ENCODE measurements at regions not wholly inside any gene's neighbourhood (a gene's known extent, or its start where the extent isn't known, plus 50 kb on each side); places are given as distances from the start of the nearest gene placed in this dataset.
"Not testable (repeated sequence)": the region's sequence is repeated elsewhere in the genome, so short reads cannot be mapped to it uniquely, and the experiment has no call there.

DNA sequence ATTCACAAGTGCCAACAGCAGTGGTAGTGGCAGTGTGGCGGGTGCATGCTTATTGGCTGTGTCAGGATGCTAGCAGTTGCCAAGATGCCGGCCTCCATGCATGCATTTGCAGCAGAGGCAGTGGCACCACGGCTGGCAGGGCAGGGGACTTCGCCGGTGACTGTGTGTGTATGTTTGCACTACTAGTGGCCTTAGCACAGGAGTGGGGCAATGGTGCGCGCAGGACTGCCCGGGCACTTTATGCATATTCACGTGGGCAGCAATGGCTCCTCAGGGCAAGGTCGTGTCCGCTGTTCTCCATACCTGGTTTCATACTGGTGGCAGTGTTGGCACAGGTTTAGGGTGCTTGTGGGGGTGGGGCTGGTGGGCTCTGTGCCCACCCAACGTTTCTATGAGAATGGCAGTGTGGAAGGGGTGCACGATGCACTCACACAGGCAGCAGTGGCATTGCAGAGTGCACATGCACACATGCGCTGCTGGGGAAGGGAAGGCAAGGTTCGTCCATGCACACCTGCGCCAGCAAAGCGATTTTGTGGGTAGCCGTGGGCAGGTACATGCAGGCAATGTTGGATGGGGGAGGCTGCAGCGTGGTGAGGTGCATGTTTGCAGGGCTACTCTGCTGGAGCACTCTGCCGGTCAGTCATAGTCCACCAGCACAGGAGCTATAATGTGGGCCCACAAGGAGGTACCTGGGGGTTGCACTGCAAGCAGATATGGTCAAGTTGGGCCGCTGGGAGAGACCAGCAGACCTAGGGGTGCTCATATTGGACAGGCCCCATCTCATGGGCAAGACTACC is 338.9 kb upstream of the TECRL start:
- no peaks in the 10 kb centered on the region for H3K36me3 ChIP-seq
- no peak overlapping the region for H3K4me3 ChIP-seq
- no peak overlapping the region for H3K27ac ChIP-seq
- no peak for TF ChIP-seq POLR2A (IDR thresholded peaks at IDR 0.05)
- TF ChIP-seq, protein P1, sequence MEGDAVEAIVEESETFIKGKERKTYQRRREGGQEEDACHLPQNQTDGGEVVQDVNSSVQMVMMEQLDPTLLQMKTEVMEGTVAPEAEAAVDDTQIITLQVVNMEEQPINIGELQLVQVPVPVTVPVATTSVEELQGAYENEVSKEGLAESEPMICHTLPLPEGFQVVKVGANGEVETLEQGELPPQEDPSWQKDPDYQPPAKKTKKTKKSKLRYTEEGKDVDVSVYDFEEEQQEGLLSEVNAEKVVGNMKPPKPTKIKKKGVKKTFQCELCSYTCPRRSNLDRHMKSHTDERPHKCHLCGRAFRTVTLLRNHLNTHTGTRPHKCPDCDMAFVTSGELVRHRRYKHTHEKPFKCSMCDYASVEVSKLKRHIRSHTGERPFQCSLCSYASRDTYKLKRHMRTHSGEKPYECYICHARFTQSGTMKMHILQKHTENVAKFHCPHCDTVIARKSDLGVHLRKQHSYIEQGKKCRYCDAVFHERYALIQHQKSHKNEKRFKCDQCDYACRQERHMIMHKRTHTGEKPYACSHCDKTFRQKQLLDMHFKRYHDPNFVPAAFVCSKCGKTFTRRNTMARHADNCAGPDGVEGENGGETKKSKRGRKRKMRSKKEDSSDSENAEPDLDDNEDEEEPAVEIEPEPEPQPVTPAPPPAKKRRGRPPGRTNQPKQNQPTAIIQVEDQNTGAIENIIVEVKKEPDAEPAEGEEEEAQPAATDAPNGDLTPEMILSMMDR (IDR thresholded peaks at IDR 0.05) = no peak
- no peaks in the 10 kb centered on the region for H3K9me3 ChIP-seq
- no peaks in the 10 kb centered on the region for H3K4me1 ChIP-seq
- no peaks in the 10 kb centered on the region for H3K27me3 ChIP-seq
- no peak for DNase-seq

- DNase-seq = no peak
- TF ChIP-seq POLR2A (IDR thresholded peaks at IDR 0.05) = no peak
- TF ChIP-seq, protein P1 (IDR thresholded peaks at IDR 0.05) = no peak
- Histone ChIP-seq H3K9me3 (no peaks in the 10 kb centered on the region), H3K4me1 (no peaks in the 10 kb centered on the region), H3K4me3 (no peak overlapping the region), H3K27ac (no peak overlapping the region), H3K36me3 (no peaks in the 10 kb centered on the region), H3K27me3 (no peaks in the 10 kb centered on the region)
Observed at GRCh38 chr4:64738240-64738639, 329.0 kb upstream of the TECRL start.

DNA sequence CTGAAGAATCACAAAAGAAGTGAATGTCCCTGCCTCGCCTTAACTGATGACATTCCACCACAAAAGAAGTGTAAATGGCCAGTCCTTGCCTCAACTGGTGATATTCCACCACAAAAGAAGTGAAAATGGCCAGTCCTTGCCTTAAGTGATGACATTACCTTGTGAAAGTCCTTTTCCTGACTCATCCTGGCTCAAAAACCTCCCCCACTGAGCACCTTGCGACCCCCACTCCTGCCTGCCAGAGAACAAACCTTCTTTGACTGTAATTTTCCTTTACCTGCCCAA is 328.5 kb upstream of the TECRL start:
- not testable (repeated sequence) for H3K27me3 ChIP-seq, H3K27ac ChIP-seq, H3K4me3 ChIP-seq, H3K4me1 ChIP-seq, H3K36me3 ChIP-seq, DNase-seq, H3K9me3 ChIP-seq

- DNase-seq = no peak
- TF ChIP-seq, protein P1 (IDR thresholded peaks at IDR 0.05) = no peak
- no peak for TF ChIP-seq POLR2A (IDR thresholded peaks at IDR 0.05)
- Histone ChIP-seq H3K4me3 (no peak overlapping the region), H3K27ac (no peak overlapping the region), H3K27me3 (no peaks in the 10 kb centered on the region), H3K36me3 (no peaks in the 10 kb centered on the region), H3K4me1 (no peaks in the 10 kb centered on the region), H3K9me3 (no peaks in the 10 kb centered on the region)
Observed at GRCh38 chr4:64737026-64737853, 328.0 kb upstream of the TECRL start.

GRCh38 chr4:64729561-64729960 is 320.3 kb upstream of the TECRL start:
- Histone ChIP-seq H3K27ac (no peak overlapping the region), H3K36me3 (no peaks in the 10 kb centered on the region), H3K9me3 (no peaks in the 10 kb centered on the region), H3K4me3 (no peak overlapping the region), H3K27me3 (no peaks in the 10 kb centered on the region), H3K4me1 (no peaks in the 10 kb centered on the region)
- TF ChIP-seq, protein P1 (IDR thresholded peaks at IDR 0.05) = no peak
- no peak for TF ChIP-seq POLR2A (IDR thresholded peaks at IDR 0.05)
- DNase-seq = no peak

DNA sequence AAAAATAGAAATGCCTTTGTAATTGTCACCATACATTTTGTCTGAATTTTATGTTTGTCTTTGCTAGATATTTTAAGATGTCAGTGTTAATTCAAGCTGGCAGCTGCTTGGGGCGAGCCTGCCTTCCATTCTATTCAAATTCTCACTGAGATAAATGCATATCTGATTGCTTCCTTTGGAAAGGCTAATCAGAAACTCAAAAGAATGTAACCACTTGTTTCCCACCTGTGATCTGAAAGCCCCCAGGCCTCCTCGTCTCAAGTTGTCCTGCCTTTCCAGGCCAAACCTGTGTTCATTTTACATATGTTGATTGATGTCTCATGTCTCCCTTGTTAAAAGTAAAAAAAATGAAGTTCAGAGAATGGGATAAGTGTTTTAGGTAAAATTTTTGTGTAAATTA is 318.7 kb upstream of the TECRL start:
- DNase-seq = no peak
- TF ChIP-seq, protein P1 (IDR thresholded peaks at IDR 0.05) = no peak
- no peak for TF ChIP-seq POLR2A (IDR thresholded peaks at IDR 0.05)
- H3K4me1 ChIP-seq = no peaks in the 10 kb centered on the region
- no peaks in the 10 kb centered on the region for H3K9me3 ChIP-seq
- H3K36me3 ChIP-seq = no peaks in the 10 kb centered on the region
- H3K4me3 ChIP-seq = no peak overlapping the region
- no peaks in the 10 kb centered on the region for H3K27me3 ChIP-seq
- H3K27ac ChIP-seq = no peak overlapping the region

DNA sequence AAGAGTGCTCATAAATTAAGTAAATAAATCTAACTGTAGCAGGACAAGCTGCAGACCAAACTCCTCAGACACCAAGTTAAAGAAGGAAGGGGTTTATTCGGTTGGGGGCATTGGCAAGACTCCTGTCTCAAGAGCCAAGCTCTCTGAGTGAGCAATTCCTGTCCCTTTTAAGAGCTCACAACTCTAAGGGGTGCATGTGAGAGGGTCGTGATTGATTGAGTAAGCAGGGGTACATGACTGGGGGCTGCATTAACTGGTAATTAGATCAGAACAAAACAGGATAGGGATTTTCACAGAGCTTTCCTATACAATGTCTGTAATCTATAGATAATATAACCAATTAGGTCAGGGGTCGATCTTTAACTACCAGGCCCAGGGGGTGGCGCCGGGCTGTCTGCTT is 318.1 kb upstream of the TECRL start:
- H3K27me3 ChIP-seq, H3K9me3 ChIP-seq: not testable (repeated sequence)

More for the DNA sequence above, 318.1 kb upstream of the TECRL start:
- H3K4me3 ChIP-seq, H3K4me1 ChIP-seq, DNase-seq, H3K27ac ChIP-seq, H3K36me3 ChIP-seq: not testable (repeated sequence)

Data from Peyer's patch (tissue), 4 donors.